GM12872 (cell line): ENCODE measurements at regions not wholly inside any gene's neighbourhood (a gene's known extent, or its start where the extent isn't known, plus 50 kb on each side); places are given as distances from the start of the nearest gene placed in this dataset.

Experiments
- CTCF ChIP-seq: IDR thresholded peaks from 3 replicates; pipeline ENCODE4 v1.5.1; 2011; ENCODE audit warnings: low read depth, mild to moderate bottlenecking, low read length, moderate library complexity; ENCODE audit not compliant: insufficient read depth

- TF ChIP-seq CTCF = no peak
These were observed 51.4 kb upstream of the TMTC2 start for GRCh38 chr12:82635263-82635662.
